ENCODE measurements at regions not wholly inside any gene's neighbourhood (a gene's known extent, or its start where the extent isn't known, plus 50 kb on each side); places are given as distances from the start of the nearest gene placed in this dataset.

- H3K27ac ChIP-seq = no peak overlapping the region
- TF ChIP-seq, protein P1, sequence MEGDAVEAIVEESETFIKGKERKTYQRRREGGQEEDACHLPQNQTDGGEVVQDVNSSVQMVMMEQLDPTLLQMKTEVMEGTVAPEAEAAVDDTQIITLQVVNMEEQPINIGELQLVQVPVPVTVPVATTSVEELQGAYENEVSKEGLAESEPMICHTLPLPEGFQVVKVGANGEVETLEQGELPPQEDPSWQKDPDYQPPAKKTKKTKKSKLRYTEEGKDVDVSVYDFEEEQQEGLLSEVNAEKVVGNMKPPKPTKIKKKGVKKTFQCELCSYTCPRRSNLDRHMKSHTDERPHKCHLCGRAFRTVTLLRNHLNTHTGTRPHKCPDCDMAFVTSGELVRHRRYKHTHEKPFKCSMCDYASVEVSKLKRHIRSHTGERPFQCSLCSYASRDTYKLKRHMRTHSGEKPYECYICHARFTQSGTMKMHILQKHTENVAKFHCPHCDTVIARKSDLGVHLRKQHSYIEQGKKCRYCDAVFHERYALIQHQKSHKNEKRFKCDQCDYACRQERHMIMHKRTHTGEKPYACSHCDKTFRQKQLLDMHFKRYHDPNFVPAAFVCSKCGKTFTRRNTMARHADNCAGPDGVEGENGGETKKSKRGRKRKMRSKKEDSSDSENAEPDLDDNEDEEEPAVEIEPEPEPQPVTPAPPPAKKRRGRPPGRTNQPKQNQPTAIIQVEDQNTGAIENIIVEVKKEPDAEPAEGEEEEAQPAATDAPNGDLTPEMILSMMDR (conservative IDR thresholded peaks at IDR 0.05) = no peak
Measured at GRCh38 chr10:105509517-105509916, 868.4 kb downstream of the SORCS3 start.

GRCh38 chr10:105506262-105506661 is 865.2 kb downstream of the SORCS3 start:
- TF ChIP-seq, protein P1 (conservative IDR thresholded peaks at IDR 0.05) = no peak
- H3K27ac ChIP-seq = no peak overlapping the region

DNA sequence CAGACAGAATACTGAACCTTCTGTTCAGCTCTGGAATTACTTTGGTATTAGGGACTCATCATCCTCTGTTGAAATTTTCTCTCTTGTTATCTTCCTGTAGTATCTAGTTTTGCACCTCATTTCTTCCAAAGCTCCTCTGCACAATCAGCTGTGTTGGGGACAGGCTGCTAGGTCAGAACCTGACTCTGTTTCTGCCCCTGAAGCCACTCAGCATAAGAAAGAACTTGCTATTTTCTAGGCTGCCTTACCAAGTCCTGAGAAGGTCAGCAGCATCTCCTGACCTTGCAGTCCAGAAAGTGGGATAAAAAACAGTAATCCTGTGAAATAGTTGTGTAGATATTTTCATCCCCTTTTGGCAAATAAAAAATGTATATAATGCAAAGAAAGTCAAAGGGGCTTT is 862.6 kb downstream of the SORCS3 start:
- H3K27ac ChIP-seq = no peak overlapping the region
- TF ChIP-seq, protein P1 (conservative IDR thresholded peaks at IDR 0.05) = no peak

- TF ChIP-seq, protein P1 (conservative IDR thresholded peaks at IDR 0.05) = no peak
Measured at GRCh38 chr10:105502058-105502457, 861.0 kb downstream of the SORCS3 start.

GRCh38 chr10:105494944-105495343 is 853.9 kb downstream of the SORCS3 start:
- TF ChIP-seq, protein P1 (conservative IDR thresholded peaks at IDR 0.05) = no peak

More at GRCh38 chr10:105502058-105502457, 861.0 kb downstream of the SORCS3 start:
- H3K27ac ChIP-seq = no peak overlapping the region

DNA sequence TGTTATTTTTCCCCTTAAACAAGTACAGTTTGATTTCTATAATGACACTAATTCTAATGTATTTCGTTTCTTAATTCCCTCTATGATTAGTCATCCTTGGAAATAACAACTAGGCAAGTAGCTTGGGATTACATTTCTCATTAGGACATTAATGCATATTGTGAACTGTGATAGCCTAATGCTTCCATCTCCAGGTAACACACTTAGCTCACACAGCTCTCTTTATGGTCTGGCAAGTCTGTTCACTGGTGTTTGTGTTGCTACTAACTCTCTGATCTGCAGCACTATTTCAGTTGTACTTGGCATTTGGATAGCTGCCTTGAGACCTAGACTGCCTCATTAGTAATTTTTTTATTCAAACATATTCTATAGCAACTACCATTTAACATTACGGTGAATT is 853.2 kb downstream of the SORCS3 start:
- no peak overlapping the region for H3K27ac ChIP-seq
- TF ChIP-seq, protein P1 (conservative IDR thresholded peaks at IDR 0.05) = no peak

More at GRCh38 chr10:105494944-105495343, 853.9 kb downstream of the SORCS3 start:
- no peak overlapping the region for H3K27ac ChIP-seq

GRCh38 chr10:105473170-105473569 is 832.1 kb downstream of the SORCS3 start:
- no peak overlapping the region for H3K27ac ChIP-seq
- TF ChIP-seq, protein P1 (conservative IDR thresholded peaks at IDR 0.05) = no peak

All from VCaP (cell line).